Neural progenitor cell (in vitro differentiated cells): ENCODE measurements at regions not wholly inside any gene's neighbourhood (a gene's known extent, or its start where the extent isn't known, plus 50 kb on each side); places are given as distances from the start of the nearest gene placed in this dataset.

Experiments
- CTCF ChIP-seq: fragments of 200-600 bp; sonication (generic); IDR thresholded peaks from 2 replicates; pipeline ENCODE4 v1.5.1; 2017; ENCODE audit warnings: antibody characterized with exemption, mild to moderate bottlenecking
- EZH2 ChIP-seq: fragments of 200-600 bp; sonication (generic); IDR thresholded peaks from 2 replicates; pipeline ENCODE4 v1.6.1; 2017; ENCODE audit warnings: antibody characterized with exemption, mild to moderate bottlenecking, moderate library complexity

- TF ChIP-seq CTCF (no peak), EZH2 (no peak)
Measured at GRCh38 chr7:16170671-16171070, 250.7 kb downstream of the CRPPA start.
